Breast epithelium (tissue), 4 donors: ENCODE measurements at regions not wholly inside any gene's neighbourhood (a gene's known extent, or its start where the extent isn't known, plus 50 kb on each side); places are given as distances from the start of the nearest gene placed in this dataset.

ENCODE experiments used
- DNase-seq, 2 donors: peaks; one replicate each; pipeline ENCODE4 v3.0.0-alpha.2; 2019; ENCODE audit warnings: low spot score in 2 of 2
- H3K27ac ChIP-seq, 2 donors: fragments of 200-600 bp; sonication (generic) in 1 of 2; one replicate each; pipeline ENCODE4 v1.5.1; 2016 to 2019; ENCODE audit warnings: mild to moderate bottlenecking in 1 of 2
- H3K27me3 ChIP-seq, 2 donors: fragments of 200-600 bp; sonication (generic) in 1 of 2; one replicate each; pipeline versions ENCODE4 v1.5.1 to v1.6.0; 2017 to 2019; ENCODE audit warnings: control low read depth in 1 of 2, mild to moderate bottlenecking in 1 of 2
- H3K36me3 ChIP-seq: fragments of 200-600 bp; one replicate; pipeline ENCODE4 v1.5.1; 2019
- H3K4me1 ChIP-seq, 2 donors: fragments of 200-600 bp; sonication (generic); one replicate each; pipeline ENCODE4 v1.5.1; 2016 to 2019; ENCODE audit warnings: control low read depth in 1 of 2
- H3K4me3 ChIP-seq, 3 donors: fragments of 200-600 bp; sonication (generic); 1 replicate in 2 of 3; 2 replicates in 1 of 3; pipeline ENCODE4 v1.5.1; 2016 to 2019; ENCODE audit warnings: mild to moderate bottlenecking in 3 of 3, moderate library complexity in 2 of 3
- H3K9me3 ChIP-seq, 2 donors: fragments of 200-600 bp; sonication (generic) in 1 of 2; one replicate each; pipeline ENCODE4 v1.5.1; 2016 to 2019; ENCODE audit warnings: control low read depth in 1 of 2
- CTCF ChIP-seq, 3 donors: fragments of 450-650 bp; IDR thresholded peaks; one replicate each; pipeline ENCODE4 v1.5.1; 2016 to 2017; ENCODE audit warnings: antibody characterized with exemption in 3 of 3, mild to moderate bottlenecking in 3 of 3, moderate library complexity in 3 of 3
- POLR2A ChIP-seq: fragments of 450-650 bp; IDR thresholded peaks from one replicate; pipeline ENCODE4 v1.6.1; 2016; ENCODE audit warnings: antibody characterized with exemption, mild to moderate bottlenecking, moderate library complexity
- POLR2AphosphoS5 ChIP-seq, 3 donors: sonication (generic); formaldehyde crosslinking; IDR thresholded peaks; one replicate each; pipeline ENCODE4 v1.6.1; 2017; ENCODE audit warnings: antibody characterized with exemption in 3 of 3
- intact Hi-C: fragments of 100-400 bp; cut with DNase I; formaldehyde crosslinking; loops from one replicate; pipeline ENCODE4 v1.15.1; 2023; ENCODE audit warnings: low total_unique reads

DNA sequence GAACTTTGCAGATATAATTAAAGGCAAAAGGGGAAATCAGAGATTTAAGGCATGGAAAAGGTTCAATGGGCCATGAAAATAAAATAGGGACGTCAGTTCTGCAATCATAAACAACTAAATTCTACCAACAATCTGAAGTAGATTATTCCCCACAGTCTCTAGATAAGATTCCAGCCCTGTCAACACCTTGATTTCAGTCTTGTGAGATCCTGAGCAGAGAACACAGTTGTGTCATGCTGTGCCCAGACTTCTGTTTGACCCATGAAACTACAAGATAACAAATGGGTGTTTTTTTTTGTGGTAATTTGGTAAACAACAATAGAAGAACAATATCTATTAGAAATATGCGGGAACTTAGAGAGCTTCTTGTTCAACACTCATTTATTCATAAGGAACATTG lies 66.2 kb upstream of the RIT2 start:
- Histone ChIP-seq H3K27ac (no peak overlapping the region), H3K9me3 (no peaks in the 10 kb centered on the region), H3K4me1 (no peaks in the 10 kb centered on the region), H3K27me3 (no peaks in the 10 kb centered on the region), H3K4me3 (no peak overlapping the region), H3K36me3 (no peaks in the 10 kb centered on the region)
- TF ChIP-seq POLR2A (no peak), POLR2AphosphoS5 (IDR thresholded peaks at IDR 0.05) (no peak), CTCF (IDR thresholded peaks at IDR 0.05) (no peak)
- intact Hi-C loops: no loop called here
- DNase-seq: no peak

DNA sequence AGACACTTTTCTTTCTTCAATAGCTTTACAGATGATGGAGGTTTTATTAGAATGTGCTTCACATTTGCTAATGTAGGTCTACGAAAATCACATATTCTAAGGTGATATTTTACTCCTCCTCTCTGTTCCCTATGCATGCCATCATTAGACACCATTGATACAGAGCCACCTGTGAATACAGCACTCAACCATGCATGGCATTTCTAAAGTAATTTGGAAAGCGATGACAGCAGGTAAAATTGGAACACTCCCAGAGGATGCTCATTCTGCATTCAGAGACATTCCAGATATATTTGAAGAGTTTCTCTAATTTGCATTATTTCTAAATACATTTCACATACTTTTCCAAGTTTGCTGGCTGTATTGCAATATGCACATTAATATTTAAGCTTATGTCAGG lies 65.3 kb upstream of the RIT2 start:
- H3K4me1 ChIP-seq: no peaks in the 10 kb centered on the region
- no peaks in the 10 kb centered on the region for H3K27me3 ChIP-seq
- no peaks in the 10 kb centered on the region for H3K9me3 ChIP-seq
- H3K4me3 ChIP-seq: no peak overlapping the region
- TF ChIP-seq CTCF (IDR thresholded peaks at IDR 0.05) (no peak), POLR2AphosphoS5 (IDR thresholded peaks at IDR 0.05) (no peak), POLR2A (no peak)
- DNase-seq: no peak
- H3K36me3 ChIP-seq: no peaks in the 10 kb centered on the region
- no peak overlapping the region for H3K27ac ChIP-seq
- intact Hi-C loops: no loop called here

- intact Hi-C loops: no loop called here
- H3K4me1 ChIP-seq: no peaks in the 10 kb centered on the region
These were observed 59.8 kb upstream of the RIT2 start for GRCh38 chr18:43175257-43175656.

DNA sequence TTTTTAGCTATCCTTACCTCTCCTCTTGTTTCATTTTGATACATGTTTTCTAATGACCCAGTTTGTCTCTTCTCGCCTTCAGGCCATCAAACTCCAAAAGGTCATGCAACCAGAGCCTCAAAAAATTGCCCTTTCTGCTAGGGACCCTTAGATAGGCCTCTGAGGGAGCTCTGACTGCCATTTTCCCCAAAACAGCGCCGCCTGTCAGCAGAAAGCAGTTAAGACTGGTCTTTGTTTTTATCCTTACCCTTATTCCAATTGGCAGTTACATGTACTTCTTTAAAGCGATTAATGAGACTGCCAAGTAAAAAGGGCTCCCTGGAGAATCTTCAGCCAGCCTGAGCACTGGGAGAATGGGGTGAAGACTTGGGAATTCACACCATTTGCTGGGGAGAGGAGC lies 55.1 kb upstream of the RIT2 start:
- Histone ChIP-seq H3K27ac (no peak overlapping the region), H3K9me3 (peaks cover 12 to 19% of the 10 kb centered on the region in 2 donors), H3K4me1 (no peaks in the 10 kb centered on the region), H3K27me3 (no peaks in the 10 kb centered on the region), H3K36me3 (no peaks in the 10 kb centered on the region), H3K4me3 (no peak overlapping the region)
- intact Hi-C loops: no loop called here
- DNase-seq: no peak
- TF ChIP-seq CTCF (IDR thresholded peaks at IDR 0.05) (no peak), POLR2A (no peak), POLR2AphosphoS5 (IDR thresholded peaks at IDR 0.05) (no peak)

More at GRCh38 chr18:43175257-43175656, 59.8 kb upstream of the RIT2 start:
- Histone ChIP-seq H3K9me3 (no peaks in the 10 kb centered on the region), H3K27me3 (no peaks in the 10 kb centered on the region), H3K27ac (no peak overlapping the region), H3K4me3 (no peak overlapping the region), H3K36me3 (no peaks in the 10 kb centered on the region)
- no peak for DNase-seq
- TF ChIP-seq POLR2A (no peak), POLR2AphosphoS5 (IDR thresholded peaks at IDR 0.05) (no peak), CTCF (IDR thresholded peaks at IDR 0.05) (no peak)
